GM21825 (cell line): ENCODE measurements at regions not wholly inside any gene's neighbourhood (a gene's known extent, or its start where the extent isn't known, plus 50 kb on each side); places are given as distances from the start of the nearest gene placed in this dataset.

ENCODE experiments used
- ATAC-seq: cut with Tn5 transposase; IDR thresholded peaks from one replicate; pipeline ENCODE4 v1.9.1; 2021; ENCODE audit warnings: mild to moderate bottlenecking, moderate library complexity; ENCODE audit not compliant: unreplicated experiment

DNA sequence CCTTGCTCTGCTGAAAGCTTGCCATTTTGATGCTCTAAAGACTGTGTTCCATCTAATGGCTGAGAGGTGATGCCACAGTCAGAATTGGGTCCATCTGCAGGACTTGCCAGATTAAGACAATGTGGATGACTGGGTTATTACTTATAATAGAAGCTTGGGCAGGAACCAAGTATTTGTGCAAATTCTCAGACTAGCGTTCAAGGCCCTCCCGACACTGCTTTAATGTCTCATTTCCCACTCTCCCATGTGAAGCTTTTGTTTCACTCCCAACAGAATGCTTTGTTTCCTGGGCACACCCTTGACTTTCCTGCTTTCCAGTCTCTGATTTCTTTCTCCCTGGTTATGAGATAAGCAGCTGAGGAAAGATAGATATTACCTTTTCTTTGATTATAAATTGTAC is 215.8 kb downstream of the KCNS3 start:
- no peak for ATAC-seq

DNA sequence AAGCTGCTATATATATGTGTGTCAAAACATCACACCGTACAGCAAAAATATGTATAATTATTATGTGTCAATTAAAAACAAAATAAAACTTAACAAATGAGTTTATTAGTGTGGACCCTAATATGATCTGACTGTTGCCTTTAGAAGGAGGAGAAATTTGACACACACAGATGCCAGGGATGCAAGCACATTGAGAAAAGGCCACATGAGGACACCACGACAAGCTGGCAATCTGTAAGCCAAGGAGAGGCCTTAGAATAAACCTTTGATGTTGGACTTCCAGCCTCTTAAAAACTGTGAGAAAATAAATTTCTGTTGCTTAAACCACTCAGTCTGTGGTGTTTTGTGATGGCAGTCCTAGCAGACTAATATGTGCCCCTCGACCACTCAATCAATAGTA is 214.7 kb downstream of the KCNS3 start:
- no peak for ATAC-seq

DNA sequence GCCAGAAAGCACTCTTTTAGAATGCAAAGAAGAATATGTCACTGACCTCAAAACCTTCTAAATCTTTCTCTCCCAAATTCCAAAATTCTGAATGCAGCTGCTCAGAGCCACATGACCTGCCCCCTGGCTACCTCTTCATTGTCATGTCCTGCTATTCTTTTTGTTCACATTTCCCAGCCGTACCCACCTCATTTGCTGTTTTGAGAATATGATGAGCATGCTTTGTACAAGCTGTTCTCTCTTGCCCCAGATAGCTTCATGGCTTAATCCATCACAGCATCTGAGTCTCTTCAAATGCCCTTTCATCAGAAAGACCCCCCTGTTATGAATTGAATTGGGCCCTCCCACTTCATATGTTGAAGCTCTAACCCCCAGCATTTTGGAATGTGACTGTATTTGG is 214.3 kb downstream of the KCNS3 start:
- ATAC-seq = no peak

DNA sequence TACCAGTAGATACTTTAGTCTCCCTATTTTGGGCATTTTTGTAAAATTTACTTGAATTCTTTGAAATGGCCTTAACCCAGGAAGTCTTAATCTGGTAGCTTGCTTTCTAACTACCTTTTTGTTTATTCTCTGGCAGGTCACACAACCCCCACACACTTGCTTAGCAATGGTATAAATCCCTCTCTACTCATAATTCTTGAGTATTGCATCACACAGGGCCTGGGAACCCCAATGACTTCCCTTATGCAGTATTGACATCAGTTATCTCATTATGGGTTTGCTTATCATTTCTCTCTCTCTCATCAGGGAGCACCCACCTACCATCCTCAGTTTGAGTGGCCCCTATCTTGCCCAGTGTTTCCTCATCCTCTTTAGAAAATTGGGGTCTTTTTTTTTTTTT is 207.1 kb downstream of the KCNS3 start:
- ATAC-seq = no peak

DNA sequence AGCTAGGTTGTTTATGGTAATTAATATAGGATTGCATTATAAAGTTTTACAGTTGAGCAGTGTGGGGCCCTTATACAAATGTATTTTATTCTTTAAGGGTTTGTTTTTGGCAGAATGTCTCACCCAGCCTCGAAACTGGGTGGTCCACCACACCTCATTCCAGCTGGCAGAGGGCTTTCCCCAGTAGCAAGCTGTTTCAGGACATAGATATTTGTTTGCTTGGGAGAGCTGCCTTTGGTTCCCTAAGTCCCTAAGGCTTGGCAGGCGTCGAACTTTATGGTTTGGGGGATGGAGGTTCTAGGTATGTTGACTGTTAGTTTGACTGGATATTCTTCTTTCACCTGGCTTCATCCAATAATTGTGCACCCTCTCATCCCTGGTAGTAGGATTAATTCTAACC is 205.9 kb downstream of the KCNS3 start:
- ATAC-seq = no peak

DNA sequence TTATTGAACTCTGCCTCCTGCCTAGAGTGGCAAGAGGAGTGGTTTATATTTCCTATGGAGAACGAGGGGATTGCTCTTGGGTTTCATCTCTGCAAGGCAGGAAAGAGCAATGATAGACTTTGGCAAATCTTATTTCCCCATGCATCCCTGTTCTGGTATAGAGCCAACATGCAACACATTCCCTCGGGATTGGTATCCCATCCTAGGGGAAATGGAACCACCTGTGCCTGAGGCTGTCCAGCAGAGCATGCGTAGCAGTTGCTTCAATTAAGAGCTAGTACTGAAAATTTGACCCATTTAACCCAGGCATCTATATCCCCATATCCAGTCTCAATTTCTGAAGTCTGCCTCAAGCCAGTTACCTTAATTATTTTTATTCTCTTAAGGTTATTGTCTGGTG is 205.3 kb downstream of the KCNS3 start:
- ATAC-seq = no peak

DNA sequence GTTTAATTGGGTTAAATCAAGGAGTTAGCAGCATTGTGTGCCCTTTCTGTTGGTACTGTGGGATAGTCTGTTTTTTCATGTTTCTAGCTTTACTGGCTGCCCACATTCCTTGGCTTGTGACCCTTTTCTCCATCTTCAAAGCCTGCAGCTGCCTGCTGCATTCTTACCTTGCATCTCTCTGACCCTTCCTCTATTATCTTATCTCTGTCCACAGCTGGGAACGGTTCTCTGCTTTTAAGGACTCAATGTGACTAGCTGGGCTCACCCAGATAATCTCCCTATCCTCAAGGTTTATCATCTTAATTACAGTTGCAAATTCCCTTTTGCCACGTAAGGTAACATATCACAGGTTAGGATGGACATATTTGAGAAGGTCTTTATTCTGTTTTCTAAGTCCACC is 199.7 kb downstream of the KCNS3 start:
- ATAC-seq = no peak

DNA sequence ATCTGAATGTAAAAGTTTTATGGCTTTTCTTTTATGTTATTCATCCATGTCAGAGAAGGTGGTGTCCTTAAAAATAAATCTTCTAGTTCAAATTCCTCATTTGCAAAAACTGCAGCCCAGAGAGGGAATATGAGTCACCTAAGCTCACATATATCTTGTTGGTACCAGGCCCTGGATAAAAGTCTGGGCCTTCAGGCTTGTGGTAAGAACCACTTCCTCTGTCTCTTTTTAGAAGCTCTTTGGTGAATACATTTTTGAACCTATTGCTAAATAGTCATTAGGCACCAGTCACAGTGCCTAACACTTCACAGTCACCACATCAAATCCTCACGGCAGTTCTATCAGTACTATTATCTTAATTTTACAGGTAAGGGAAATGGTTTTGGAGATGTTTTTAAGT is 199.2 kb downstream of the KCNS3 start:
- ATAC-seq = peak; percentile 72

DNA sequence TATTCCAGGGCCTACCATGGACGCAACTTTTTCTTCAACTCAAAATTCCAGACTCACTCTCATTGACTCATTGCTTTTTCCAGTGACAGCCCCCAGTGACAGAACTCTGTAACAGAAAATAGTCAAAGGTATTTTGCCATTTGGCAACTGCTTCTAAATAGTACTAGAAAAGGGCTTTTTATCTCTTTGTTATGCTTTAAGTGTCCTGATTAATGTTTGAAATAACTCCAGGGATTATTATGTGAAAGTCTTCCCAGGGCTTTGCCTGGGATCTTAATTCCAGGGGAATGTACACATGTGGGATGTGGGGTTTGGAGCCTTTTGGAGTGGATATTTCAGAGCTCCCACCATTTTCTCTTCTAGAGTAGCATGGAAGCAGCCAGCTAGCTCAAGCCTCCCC is 198.8 kb downstream of the KCNS3 start:
- no peak for ATAC-seq

DNA sequence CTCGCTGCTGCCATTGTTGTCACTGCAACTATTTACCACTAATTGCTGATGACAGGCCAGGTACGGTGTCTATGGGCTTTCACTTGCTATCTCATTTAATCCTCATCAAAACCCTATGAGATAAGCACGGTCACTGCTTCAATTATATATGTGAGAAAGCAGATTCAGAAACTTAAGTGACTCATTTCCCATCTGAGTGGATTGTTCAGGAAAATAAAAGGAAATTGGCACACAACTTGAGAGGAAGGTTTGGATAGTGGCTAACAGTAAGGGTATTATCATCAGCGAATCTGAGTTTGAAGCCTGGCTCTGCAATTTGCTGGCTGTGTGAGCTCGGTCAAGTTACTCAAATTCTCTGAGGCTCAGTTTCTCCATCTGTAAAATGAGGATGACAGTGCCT is 196.0 kb downstream of the KCNS3 start:
- ATAC-seq = no peak

DNA sequence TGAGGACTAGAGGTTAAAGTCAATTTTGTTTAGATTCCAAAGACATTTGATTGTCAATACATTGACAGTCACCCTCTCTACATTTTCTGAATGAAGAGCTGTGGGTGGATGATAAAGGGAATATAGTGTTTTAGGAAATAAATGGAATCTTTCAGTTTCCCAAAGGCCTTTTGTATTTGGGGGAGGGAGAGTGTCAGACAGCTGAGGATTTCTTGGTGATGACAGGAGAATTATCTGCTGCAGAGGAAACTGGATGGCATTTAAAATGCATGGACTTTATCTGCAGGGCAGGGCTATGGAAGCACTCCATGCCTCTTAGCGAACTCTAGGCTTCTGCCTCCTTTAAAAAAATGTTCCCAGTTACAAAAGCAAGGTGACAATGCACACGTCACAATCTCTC is 195.1 kb downstream of the KCNS3 start:
- ATAC-seq = no peak

DNA sequence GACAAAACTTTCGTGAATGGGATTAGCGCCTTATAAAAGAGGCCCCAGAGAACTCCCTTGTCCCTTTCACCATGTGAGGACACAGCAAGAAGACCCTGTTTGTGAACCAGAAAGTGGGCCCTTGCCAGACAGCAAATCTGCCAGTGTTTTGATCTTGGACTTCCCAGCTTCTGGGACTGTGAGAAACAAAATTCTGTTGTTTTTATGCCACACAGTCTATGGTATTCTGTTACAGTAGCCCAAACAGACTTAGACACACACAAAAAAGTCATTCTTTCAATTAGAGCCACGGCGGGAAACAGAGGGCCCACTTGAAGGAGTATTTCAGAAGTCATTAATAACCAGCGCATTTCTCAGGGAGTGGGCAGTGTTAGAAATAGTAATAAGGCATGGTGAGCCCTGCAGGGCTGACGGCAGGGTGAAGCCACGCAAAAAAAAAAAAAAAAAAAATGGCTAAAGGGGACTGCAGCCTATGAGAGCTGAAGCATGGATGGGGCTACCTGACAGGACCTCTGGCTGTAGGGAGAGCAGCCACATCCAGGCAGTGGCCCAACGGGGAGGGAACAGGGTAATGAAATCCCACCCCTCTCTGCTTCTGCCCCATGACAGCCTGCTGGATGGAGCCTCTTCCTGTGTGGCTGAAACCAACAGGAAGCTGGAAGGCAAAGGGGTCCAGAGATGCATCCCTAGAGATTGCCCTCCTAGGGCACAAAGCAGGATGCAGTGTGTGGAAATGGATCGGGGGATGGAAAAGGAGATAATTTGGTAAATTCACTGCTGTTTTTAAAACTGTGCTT is 189.3 kb downstream of the KCNS3 start:
- no peak for ATAC-seq

DNA sequence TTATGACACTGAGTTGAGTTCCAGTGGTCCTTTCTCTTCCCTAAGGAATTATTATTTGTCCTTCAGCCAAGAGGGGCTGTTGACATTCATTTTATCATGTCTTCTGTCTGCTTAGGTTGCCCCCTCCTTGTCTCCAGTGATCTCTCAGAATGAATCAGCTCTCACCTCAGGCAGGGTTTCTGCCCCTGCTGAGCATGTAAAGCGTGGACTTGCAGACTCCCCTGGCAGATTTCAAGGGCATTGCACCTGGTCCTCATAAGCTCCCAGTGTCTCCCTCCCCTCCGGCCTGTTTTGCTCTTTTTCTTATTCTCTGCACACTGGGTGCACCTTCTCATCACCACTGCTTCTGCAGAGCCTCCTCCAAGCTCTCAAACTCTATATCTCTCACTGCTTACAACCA is 188.4 kb downstream of the KCNS3 start:
- ATAC-seq = no peak

DNA sequence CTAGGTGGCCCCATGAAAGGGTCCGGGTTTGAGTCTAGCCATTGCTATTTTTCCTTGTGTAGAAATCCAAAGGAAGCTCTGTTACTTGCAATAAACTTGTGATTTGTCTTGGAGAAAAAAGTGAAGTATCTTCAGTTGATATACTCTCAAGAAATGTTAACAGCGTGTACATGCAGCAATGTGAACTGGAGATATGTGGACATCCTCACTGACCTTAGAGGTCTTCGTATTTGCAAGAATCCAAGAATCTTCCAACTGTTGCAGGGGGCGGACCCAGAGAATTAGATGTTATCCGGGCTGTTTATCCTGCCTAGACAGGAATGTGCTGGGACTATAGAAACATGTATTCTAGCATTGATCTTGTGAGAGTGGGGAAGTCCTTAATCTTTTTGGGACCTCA is 187.6 kb downstream of the KCNS3 start:
- ATAC-seq = no peak

DNA sequence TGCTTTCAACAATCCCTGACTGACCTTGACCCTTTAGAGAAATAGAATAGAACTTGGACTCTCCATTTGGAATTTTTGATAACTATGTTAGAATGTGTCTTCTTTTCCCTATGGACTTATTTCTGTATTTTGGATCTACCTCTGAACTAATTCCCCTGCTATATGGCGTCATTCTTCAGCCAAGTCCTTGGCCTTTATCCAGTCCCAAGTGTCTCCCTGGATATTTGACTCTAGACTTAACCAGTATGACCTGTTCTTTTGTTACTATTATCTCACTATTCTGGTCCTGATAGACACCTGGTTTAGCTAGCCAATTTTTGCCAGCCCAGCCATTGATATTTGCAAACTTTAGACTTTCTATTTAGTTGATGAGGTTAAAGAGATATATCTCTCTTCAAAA is 186.8 kb downstream of the KCNS3 start:
- ATAC-seq = no peak

DNA sequence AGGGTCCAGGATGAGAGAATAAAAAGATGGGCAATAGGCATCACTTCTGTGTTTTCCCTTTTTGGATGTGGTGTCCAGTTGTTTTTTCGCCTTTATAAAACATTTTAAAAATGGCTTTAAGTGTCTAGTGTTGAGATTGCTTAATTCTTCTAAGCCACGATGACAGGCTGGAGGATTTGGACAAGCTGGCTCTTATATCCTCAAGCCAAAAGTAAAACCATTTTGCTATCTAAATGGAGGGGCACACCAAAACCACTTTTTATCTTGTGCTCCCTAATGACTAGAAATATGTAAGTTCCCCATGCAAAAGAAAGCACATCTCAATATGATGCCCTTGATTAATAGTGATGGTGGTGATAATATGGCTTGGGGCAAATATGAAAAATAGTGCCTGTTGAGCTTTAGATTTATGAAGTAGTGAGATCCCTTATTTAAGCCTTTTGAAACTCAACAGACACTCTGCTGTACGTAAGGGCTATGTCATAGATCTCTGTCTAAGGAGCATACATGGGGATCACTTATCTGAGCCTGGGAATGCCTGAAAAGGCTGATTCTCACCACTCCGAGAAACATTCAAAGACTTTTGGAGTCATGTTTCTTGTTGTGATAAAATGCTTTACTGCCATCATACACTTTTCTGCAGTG is 185.5 kb downstream of the KCNS3 start:
- ATAC-seq = no peak

DNA sequence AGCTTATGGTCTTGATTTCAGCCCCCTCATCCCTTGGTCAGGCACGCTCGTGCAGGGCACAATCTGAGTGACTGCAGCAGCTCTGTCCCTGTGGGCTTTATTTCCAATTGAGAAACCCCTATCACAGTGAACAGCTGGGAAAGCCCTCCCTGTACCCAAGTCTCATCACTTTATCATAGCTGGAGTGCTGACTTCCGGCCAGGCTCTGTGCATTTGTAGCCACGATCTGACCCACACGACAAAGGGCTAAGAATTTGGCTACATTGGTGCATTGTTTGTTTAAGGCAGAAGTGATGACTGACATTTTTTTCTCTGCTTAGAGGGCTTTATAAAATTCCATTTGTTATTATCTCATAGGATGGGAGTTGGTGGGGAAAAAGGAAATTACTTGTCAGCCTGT is 184.4 kb downstream of the KCNS3 start:
- ATAC-seq = no peak

DNA sequence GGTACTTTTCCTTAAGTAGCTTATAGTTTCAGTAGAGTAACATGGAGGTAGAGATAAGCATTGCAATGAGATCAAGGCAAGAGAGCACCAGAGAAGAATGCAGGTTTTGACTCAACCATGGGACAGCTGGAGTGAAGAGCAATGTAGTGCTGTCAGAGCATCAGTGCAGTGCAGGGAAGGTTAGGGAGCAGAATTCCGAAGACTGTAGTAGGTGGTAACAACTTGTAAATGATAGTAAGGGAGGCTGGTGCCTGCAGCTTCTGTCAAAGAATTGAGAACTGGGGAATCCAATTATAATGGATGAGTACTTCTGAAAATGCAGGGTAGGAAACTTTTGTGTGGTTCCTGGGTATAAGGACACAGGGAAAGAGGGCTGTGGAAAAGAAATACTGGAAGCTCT is 183.2 kb downstream of the KCNS3 start:
- ATAC-seq = no peak

DNA sequence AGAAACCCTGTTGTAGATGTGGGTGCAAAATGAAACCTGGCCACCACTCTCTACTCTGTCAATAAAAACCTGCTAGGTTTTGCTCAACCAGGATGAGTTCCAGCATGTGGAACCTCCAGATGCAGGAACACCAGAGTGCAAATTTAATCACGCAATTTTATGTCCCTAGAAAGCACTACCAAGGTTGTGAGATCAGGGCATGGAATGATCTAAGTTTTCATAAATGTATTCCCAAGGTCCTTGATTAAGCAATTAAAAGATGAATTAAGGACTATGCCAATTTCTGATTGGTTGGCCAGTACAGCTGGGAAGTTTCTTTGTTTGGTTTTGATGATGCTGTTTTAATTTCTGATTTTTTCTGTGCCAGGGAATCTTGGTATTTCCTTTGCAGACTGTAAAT is 179.2 kb downstream of the KCNS3 start:
- ATAC-seq = no peak

DNA sequence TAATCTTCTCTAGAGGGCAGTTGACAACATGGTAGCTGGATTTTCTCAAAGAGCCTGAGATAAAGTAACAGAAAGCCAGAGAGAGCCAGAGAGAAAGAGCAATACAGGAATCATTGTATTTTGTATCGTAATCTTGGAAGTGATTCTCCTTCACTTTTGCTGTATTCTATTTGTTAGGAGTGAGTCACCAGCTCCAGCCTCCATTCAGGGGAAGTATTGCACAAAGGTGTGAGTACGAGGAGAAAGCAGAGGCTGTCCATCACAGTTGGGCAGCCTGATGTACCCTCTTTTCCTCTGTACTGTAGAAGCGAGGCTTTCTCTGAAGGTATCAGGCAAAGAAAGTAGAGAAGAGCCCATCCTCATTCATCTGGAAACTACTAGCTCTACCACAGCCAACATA is 176.8 kb downstream of the KCNS3 start:
- ATAC-seq = no peak

DNA sequence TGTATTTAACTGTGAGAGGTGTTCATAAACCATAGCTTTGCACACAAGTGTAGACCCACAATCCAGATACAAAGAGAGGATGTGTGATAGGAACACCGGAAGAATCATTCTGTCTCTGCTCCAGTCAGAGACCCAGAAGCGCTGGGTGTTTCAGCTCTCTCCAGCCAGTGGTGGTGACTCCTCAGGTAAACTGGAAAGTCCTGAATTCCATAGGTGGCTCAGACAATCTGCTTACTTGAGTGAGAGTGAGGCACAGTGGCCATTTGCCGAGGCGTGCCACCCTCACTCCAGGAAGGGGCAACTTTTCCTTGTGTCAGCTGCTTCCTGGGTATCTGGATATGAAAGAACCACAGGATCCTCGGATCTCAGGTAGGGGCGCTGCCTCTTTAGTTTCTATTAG is 171.5 kb downstream of the KCNS3 start:
- no peak for ATAC-seq

DNA sequence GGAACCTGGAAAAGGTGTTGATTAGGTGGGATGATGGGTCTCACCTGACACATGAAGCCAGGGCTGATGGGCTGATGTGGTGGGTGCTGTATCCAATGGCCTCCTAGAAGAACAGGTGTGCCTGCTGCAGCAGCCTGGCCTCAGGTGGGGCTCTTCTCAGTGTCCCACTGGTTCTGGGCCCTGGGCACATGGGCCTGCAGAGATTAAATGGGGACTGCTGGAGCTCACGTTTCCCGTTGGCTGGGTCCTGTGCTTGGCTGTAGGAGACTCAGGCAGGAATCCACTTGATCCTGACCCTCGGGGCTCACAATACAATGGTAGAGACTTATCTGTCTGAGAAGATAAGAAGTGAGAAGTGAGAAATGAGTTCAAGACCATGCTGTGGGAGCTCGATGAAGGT is 170.9 kb downstream of the KCNS3 start:
- ATAC-seq = no peak
